Neural progenitor cell (in vitro differentiated cells): ENCODE measurements at regions not wholly inside any gene's neighbourhood (a gene's known extent, or its start where the extent isn't known, plus 50 kb on each side); places are given as distances from the start of the nearest gene placed in this dataset.

Source experiments
- CTCF ChIP-seq: fragments of 200-600 bp; sonication (generic); IDR thresholded peaks from 2 replicates; pipeline ENCODE4 v1.5.1; 2017; ENCODE audit warnings: antibody characterized with exemption, mild to moderate bottlenecking
- EZH2 ChIP-seq: fragments of 200-600 bp; sonication (generic); IDR thresholded peaks from 2 replicates; pipeline ENCODE4 v1.6.1; 2017; ENCODE audit warnings: antibody characterized with exemption, mild to moderate bottlenecking, moderate library complexity

- TF ChIP-seq CTCF (no peak), EZH2 (no peak)
These were observed 75.3 kb upstream of the USP38 start for GRCh38 chr4:143109376-143109775.
